Anterior cingulate cortex (tissue), 58 donors: ENCODE measurements at regions not wholly inside any gene's neighbourhood (a gene's known extent, or its start where the extent isn't known, plus 50 kb on each side); places are given as distances from the start of the nearest gene placed in this dataset.

Source experiments
- DNase-seq, 58 donors: peaks; one replicate each; lab custom pipeline; 2025; lab: John Stamatoyannopoulos, UW

DNA sequence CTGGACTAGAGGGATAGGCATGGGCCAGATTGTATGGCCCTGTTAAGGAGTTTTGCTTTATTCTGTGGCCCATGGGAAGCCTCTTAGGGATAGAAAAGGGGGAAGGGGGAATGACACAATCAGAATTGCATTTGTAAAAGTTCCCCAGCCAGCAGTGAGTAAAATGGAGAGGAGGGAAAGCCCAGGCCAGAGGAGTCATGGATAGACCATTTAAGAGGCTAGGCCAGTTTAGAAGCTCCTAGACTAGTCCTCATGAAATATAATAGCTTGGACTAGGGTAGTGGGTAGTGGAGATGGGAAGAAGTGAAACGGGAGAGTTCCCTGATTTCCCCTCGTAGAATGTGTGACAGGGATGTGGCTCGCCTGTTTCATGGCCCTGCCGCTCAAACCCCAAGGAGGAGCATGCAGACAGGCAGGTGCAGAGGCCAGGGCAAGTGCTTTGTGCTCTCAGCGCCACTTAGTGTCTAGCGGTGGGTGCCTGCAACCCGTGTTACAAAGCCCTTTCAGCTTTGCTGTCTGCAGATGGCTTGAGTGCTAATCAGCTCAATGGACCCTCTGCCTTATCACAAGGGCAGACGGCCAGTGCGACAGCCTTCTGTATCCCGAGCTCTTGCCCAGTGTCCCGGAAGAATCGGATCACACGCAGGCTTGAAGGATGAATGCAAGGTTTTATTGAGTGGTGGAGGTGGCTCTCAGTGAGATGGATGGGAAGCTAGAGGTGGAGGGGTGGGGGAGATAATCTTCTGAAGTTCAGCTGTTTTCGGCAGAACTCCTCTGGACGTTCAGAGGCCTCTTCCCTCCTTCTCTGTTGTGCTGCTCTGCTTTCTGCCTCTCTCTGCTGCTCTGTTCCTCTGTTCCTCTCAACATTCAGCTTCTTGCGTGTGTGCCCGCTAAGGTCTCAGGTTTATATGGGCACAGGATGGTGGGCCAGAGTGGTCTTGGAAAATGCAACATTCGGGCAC lies 141.1 kb downstream of the CEP57L1 start:
- DNase-seq: peak in 27 of 58 donors; percentile 2 to 53 (median 14)

- DNase-seq: no peak
Observed at GRCh38 chr6:109235481-109236038, 140.3 kb downstream of the CEP57L1 start.

DNA sequence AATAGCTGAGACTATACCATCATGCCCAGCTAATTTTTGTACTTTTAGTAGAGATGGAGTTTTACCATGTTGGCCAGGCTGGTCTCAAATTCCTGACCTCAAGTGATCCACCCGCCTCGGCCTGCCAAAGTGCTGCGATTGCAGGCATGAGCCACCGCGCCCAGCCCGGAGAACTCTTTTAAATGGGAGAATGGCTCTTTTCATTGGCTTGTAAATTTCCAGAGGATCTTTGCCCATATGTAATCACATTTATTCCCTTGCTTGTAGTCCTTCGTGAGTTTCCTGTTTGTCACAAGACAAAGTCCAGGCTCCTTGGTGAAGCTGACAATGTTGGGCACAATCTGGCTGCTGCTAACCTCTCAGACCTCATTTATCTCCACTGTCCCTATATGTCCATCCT lies 135.1 kb downstream of the CEP57L1 start:
- no peak for DNase-seq

GRCh38 chr6:109229536-109229935 lies 134.2 kb downstream of the CEP57L1 start:
- DNase-seq: no peak

- no peak for DNase-seq
Observed at GRCh38 chr6:109227646-109228045, 132.3 kb downstream of the CEP57L1 start.

- DNase-seq: no peak
Observed at GRCh38 chr6:109226353-109226752, 131.0 kb downstream of the CEP57L1 start.

DNA sequence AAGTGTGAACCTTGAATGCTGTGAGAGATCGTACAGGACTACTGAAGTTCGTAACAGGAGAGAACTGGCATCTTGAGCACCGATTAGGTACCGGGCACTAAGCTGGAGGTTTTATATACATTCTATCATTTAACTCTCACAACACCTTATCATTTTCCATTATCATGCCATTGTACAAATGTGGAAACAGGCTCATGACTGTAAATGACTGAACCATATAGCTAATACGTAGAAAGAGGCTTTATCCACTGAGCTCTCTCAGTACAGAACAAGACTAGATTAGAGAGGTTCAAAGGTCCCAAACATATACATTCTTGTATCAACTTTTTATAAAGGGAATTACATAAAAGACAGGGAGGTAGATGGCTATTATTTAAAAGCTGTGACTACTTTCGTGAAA lies 130.6 kb downstream of the CEP57L1 start:
- DNase-seq: no peak

DNA sequence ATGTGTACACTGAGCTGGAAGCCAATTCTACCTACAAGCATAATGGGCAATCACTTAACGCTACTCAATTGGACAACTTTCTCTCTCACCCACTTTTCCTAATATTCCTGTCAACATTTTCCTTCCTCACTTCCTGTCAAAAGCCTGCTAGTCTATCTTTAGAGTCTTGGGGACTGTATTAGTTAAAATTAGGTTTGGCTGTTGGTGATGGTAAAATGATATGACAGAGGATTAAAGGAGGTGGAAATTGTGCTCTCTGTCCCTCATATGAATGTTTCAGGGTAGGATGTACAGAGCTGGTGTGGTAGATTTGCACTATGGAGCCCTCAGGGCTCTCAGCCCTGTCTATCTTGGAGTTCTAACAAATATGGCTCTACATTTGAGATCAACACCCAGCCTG lies 129.7 kb downstream of the CEP57L1 start:
- no peak for DNase-seq

- DNase-seq: no peak
Observed at GRCh38 chr6:109224107-109224875, 129.0 kb downstream of the CEP57L1 start.

GRCh38 chr6:109222848-109223247 lies 127.5 kb downstream of the CEP57L1 start:
- DNase-seq: no peak

GRCh38 chr6:109221543-109222195 lies 126.4 kb downstream of the CEP57L1 start:
- DNase-seq: no peak
